Body of pancreas (tissue), 4 donors: ENCODE measurements at regions not wholly inside any gene's neighbourhood (a gene's known extent, or its start where the extent isn't known, plus 50 kb on each side); places are given as distances from the start of the nearest gene placed in this dataset.
"Not testable (repeated sequence)": the region's sequence is repeated elsewhere in the genome, so short reads cannot be mapped to it uniquely, and the experiment has no call there.

ENCODE experiments used
- ATAC-seq: fragments of 150-250 bp; one replicate; pipeline ENCODE4 v1.9.1; 2016
- DNase-seq, 4 donors: peaks; one replicate each; pipeline ENCODE4 v3.0.0-alpha.2; 2019
- H3K27ac ChIP-seq, 4 donors: fragments of 200-600 bp; sonication (generic); 1 replicate in 3 of 4; 2 replicates in 1 of 4; pipeline versions ENCODE4 v1.5.1 to v1.6.1; 2016 to 2019; ENCODE audit warnings: mild to moderate bottlenecking in 1 of 4, mixed read lengths in 1 of 4, moderate library complexity in 1 of 4
- H3K27me3 ChIP-seq, 2 donors: fragments of 200-600 bp; sonication (generic); one replicate each; pipeline ENCODE4 v1.6.0; 2016; ENCODE audit warnings: mild to moderate bottlenecking in 1 of 2
- H3K36me3 ChIP-seq, 2 donors: fragments of 200-600 bp; sonication (generic); replicated peaks in 1 of 2; 2 replicates each; pipeline ENCODE4 v1.5.1; 2016; ENCODE audit warnings: low read depth in 2 of 2; ENCODE audit not compliant: insufficient read depth in 1 of 2
- H3K4me1 ChIP-seq: fragments of 200-600 bp; sonication (generic); one replicate; pipeline ENCODE4 v1.6.0; 2016
- H3K4me3 ChIP-seq, 2 donors: fragments of 200-600 bp; sonication (generic); 1 replicate in 1 of 2; 2 replicates in 1 of 2; pipeline ENCODE4 v1.5.1; 2016 to 2019
- H3K9me3 ChIP-seq, 3 donors: fragments of 200-600 bp; sonication (generic); 1 replicate in 2 of 3; 2 replicates in 1 of 3; pipeline ENCODE4 v1.5.1; 2016
- POLR2A ChIP-seq, 3 donors: fragments of 450-650 bp; IDR thresholded peaks; one replicate each; pipeline ENCODE4 v1.6.1; 2016; ENCODE audit warnings: antibody characterized with exemption in 3 of 3, mild to moderate bottlenecking in 2 of 3
- WGBS, 2 donors: methylation state at CpG; one replicate each; pipeline ENCODE4 v1.1.5; 2017; 5-methylcytosine and 5-hydroxymethylcytosine counted together
- intact Hi-C: fragments of 100-400 bp; cut with DNase I; formaldehyde crosslinking; loops from one replicate; pipeline ENCODE4 v1.15.1; 2023
- TF ChIP-seq, protein P1 (sequence below), 7 experiments: fragments of 450-650 bp in 4 of 7; fragments of 200-600 bp in 3 of 7; sonication (generic) in 3 of 7; IDR thresholded peaks; one replicate each; pipeline ENCODE4 v1.5.1; 2016 to 2019; ENCODE audit warnings: antibody characterized with exemption in 7 of 7

DNA sequence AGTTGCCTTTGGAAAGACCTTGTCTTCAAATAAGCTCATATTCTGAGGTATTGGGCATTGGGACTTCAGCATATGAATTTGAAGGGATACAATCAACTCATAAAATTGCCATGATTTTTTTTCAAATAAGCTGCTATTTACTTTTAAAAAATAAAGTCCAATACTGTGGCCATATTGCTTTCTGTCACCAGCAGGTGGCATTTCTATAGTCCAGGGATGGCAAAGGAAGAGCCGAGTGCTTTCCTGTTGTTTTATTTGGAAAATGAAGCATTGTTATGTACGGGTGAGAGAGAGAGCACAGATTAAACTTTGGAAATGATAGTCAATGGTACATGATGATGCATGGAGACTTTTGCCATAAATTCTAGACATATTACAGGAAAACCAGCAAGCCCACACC is 104.1 kb upstream of the DPP6 start:
- ATAC-seq = no peak
- no peaks in the 10 kb centered on the region for H3K9me3 ChIP-seq
- H3K4me1 ChIP-seq = no peaks in the 10 kb centered on the region
- DNase-seq = no peak
- H3K4me3 ChIP-seq = no peak overlapping the region
- H3K27me3 ChIP-seq = no peaks in the 10 kb centered on the region
- no peak for TF ChIP-seq POLR2A (IDR thresholded peaks at IDR 0.05)
- TF ChIP-seq, protein P1, sequence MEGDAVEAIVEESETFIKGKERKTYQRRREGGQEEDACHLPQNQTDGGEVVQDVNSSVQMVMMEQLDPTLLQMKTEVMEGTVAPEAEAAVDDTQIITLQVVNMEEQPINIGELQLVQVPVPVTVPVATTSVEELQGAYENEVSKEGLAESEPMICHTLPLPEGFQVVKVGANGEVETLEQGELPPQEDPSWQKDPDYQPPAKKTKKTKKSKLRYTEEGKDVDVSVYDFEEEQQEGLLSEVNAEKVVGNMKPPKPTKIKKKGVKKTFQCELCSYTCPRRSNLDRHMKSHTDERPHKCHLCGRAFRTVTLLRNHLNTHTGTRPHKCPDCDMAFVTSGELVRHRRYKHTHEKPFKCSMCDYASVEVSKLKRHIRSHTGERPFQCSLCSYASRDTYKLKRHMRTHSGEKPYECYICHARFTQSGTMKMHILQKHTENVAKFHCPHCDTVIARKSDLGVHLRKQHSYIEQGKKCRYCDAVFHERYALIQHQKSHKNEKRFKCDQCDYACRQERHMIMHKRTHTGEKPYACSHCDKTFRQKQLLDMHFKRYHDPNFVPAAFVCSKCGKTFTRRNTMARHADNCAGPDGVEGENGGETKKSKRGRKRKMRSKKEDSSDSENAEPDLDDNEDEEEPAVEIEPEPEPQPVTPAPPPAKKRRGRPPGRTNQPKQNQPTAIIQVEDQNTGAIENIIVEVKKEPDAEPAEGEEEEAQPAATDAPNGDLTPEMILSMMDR (IDR thresholded peaks at IDR 0.05) = no peak
- intact Hi-C loops = no loop called here
- WGBS, 2 donors = 31 to 35% methylated on average over 2 of the region's 2 CpGs
- H3K36me3 ChIP-seq = no peaks in the 10 kb centered on the region
- H3K27ac ChIP-seq = no peak overlapping the region

DNA sequence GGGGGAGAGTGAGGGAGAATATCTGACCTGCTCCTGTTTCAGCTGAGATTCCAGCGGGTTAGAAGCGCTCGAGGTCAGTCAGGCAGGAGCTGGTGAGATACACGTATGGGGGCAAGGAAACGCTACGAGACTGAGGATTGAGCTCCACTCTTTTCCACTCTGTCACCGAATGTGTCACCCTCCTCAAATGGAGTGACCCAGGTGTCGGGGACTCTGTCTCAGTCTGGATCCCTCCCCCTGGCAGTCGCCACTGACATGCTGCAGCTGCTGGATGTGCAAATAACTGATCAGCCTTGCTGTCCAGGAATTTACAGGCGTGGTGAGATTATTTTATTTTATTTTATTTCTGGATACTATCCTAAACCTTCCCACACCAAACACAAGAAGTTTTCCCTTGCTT is 100.9 kb upstream of the DPP6 start:
- intact Hi-C loops = no loop called here
- WGBS, 2 donors = 26 to 33% methylated on average over 10 of the region's 10 CpGs
- no peaks in the 10 kb centered on the region for H3K36me3 ChIP-seq
- no peak for TF ChIP-seq POLR2A (IDR thresholded peaks at IDR 0.05)
- TF ChIP-seq, protein P1 (IDR thresholded peaks at IDR 0.05) = no peak
- no peak overlapping the region for H3K4me3 ChIP-seq
- no peak for ATAC-seq
- no peaks in the 10 kb centered on the region for H3K27me3 ChIP-seq
- no peak overlapping the region for H3K27ac ChIP-seq
- no peaks in the 10 kb centered on the region for H3K9me3 ChIP-seq
- no peaks in the 10 kb centered on the region for H3K4me1 ChIP-seq
- DNase-seq = no peak

DNA sequence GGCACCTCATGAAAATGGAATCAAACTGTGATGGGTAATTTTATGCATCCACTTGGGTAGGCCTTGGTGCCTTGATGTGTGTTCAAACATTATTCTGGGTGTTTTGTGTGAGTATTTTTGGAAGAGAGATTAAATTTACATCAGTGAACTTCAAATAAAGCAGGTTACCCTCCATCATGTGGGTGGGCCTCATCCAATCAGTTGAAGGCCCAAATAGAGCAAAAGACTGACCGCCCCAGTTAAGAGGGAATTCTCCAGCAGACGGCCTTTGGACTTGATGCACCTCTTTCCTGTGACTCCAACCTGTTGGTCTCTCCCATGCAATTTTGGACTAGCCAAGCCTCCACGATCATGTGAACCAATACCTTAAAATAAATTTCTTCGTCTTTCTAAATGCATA is 97.7 kb upstream of the DPP6 start:
- TF ChIP-seq, protein P1 (IDR thresholded peaks at IDR 0.05) = no peak
- no peak for TF ChIP-seq POLR2A (IDR thresholded peaks at IDR 0.05)
- intact Hi-C loops = no loop called here
- 80 to 87% methylated on average over 4 of the region's 4 CpGs for WGBS, 2 donors

DNA sequence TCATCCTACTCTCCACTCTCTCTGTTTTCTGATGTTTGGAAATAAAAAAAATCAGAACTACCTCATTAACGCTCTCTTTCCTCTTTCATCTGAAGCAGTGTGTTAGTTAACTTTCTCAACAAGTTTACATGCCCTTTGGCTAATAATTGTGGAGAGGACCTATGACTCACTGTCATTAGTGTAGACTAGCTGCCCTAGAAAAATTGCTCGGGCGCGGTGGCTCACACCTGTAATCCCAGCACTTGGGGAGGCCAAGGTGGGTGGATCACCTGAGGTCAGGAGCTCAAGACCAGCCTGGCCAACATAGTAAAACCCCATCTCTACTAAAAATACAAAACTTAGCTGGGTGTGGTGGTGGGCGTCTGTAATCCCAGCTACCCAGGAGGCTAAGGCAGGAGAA is 94.5 kb upstream of the DPP6 start:
- WGBS, 2 donors = 79 to 88% methylated on average over 5 of the region's 5 CpGs
- H3K4me3 ChIP-seq, H3K36me3 ChIP-seq, intact Hi-C loops, H3K27me3 ChIP-seq, H3K4me1 ChIP-seq, ATAC-seq, H3K9me3 ChIP-seq, H3K27ac ChIP-seq, DNase-seq: not testable (repeated sequence)

More for the DNA sequence above, 97.7 kb upstream of the DPP6 start:
- no peak overlapping the region for H3K4me3 ChIP-seq
- ATAC-seq = no peak
- H3K27ac ChIP-seq = no peak overlapping the region
- H3K9me3 ChIP-seq = no peaks in the 10 kb centered on the region
- H3K36me3 ChIP-seq = no peaks in the 10 kb centered on the region
- H3K27me3 ChIP-seq = no peaks in the 10 kb centered on the region
- DNase-seq = no peak
- no peaks in the 10 kb centered on the region for H3K4me1 ChIP-seq

DNA sequence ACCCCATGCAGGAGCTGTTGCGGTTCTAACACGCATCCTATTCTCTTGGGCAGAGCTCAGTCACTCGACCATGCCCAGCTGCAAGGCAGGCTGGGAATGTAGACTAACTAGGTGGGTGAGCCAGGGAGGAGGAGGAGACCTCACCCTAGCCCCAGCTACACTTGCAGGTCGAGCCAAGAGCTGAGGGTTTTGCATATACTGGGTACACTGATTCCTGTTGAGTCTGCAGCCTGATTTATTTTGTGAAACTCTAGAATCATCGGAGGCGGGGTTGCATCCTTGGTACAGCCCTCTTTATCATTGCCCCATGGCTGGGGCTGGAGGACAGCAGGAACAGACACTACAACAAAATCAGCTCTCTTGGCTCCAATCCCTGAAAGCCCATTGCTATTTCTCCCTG is 93.8 kb upstream of the DPP6 start:
- intact Hi-C loops, ATAC-seq: not testable (repeated sequence)
- WGBS, 2 donors = 56 to 100% methylated on average over 2 to 6 of the region's 6 CpGs

DNA sequence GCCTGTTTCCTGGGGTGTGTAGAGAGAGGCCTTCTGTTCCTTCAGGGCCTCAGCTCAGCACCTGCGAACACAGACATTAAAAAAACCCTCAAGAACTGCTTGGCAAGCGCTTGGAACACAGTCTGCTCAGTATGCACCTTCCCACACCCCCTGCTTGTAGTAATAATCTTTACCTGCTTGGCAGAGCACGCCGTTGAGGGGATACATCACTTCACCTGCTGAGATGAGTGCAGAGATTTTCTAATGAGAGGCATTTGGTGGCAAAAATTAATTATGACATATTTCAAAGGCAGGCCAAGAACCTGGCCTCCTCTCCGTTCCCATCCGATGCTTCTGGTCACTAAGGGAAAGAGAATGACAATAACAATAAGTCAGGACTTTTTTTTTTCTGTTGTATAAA is 93.4 kb upstream of the DPP6 start:
- 61 to 74% methylated on average over 4 to 6 of the region's 6 CpGs for WGBS, 2 donors
- H3K4me1 ChIP-seq, H3K9me3 ChIP-seq, H3K27ac ChIP-seq, ATAC-seq, intact Hi-C loops, H3K4me3 ChIP-seq, H3K36me3 ChIP-seq, H3K27me3 ChIP-seq, DNase-seq: not testable (repeated sequence)

More for the DNA sequence above, 93.8 kb upstream of the DPP6 start:
- not testable (repeated sequence) for H3K9me3 ChIP-seq, H3K4me3 ChIP-seq, H3K36me3 ChIP-seq, H3K27ac ChIP-seq, H3K4me1 ChIP-seq, DNase-seq, H3K27me3 ChIP-seq

DNA sequence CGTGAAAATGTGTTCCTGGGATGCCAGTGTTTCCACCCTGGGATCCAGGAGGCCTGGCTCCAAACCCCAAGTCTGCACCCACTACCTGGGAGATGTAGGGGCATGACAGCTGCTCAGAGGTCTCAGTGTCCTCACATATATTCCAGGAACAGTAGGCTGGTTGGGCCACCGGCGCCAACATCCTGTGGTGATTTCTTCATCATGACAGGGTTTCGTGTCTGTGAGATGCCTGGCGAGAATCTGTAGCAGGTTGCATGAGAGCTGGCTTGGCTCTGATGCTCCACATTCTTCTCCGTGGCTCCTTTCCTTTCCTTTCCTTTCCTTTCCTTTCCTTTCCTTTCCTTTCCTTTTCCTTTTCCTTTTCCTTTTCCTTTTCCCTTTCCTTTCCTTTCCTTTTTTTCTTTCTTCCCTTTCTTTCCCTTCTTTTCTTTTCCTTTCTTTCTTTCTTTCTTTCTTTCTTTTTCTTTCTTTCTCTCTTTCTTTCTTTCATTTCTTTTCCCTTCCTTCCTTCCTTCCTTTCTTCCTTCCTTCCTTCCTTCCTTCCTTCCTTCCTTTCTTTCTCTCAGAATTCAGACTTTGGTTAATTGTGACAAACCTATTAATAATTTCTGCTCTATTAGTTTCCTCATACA is 87.6 kb upstream of the DPP6 start:
- H3K4me3 ChIP-seq, ATAC-seq, H3K9me3 ChIP-seq, H3K27ac ChIP-seq, H3K4me1 ChIP-seq, DNase-seq, H3K36me3 ChIP-seq, H3K27me3 ChIP-seq, intact Hi-C loops: not testable (repeated sequence)
- WGBS, 2 donors = 71 to 78% methylated on average over 5 to 6 of the region's 6 CpGs

DNA sequence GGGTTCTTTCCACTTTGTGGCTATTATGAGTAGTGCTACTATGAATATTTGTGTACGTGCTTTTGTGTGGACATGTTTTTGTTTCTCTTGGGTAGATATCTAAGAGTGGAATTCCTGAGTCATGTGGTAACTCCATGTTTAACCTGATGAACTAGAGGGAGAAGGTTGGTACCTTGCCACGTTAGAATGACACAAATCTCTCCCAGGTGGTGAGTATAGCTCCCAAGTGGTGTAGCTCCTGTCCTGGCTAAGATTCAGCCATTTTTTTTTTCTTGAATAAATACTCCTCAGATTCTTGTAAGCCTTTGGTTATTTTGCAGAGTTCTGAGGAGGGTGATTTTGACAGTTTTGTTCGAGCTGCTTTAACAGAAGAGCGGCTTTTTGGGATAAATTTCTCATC is 83.2 kb upstream of the DPP6 start:
- H3K27ac ChIP-seq, DNase-seq, H3K27me3 ChIP-seq, ATAC-seq, H3K9me3 ChIP-seq, H3K4me3 ChIP-seq, H3K36me3 ChIP-seq, intact Hi-C loops, H3K4me1 ChIP-seq: not testable (repeated sequence)
- 61 to 79% methylated on average over 2 to 4 of the region's 4 CpGs for WGBS, 2 donors

DNA sequence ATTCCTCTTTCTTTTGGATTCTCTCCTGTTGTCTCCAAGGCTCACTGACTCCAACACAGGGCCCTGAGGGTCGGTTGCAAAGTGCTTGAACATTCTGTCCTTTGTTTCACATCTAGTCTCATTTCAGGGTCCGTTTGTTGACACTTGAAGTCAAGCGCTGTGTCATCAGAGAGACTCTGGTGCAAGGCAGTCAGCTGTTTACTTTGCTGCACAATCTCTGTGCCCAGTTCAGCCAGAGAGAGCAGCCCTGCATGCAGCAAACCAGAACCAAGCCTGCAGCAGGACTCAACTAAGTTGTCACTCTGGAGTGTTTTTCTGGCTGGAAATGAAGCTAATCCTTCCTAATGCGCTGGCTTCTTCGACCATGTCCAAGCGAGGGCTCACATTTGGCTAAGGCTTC is 77.6 kb upstream of the DPP6 start:
- not testable (repeated sequence) for H3K4me3 ChIP-seq

More for the DNA sequence above, 77.6 kb upstream of the DPP6 start:
- DNase-seq = peak in 2 of 4 donors; percentile 5 to 9
- H3K27ac ChIP-seq, ATAC-seq, H3K36me3 ChIP-seq, H3K9me3 ChIP-seq, H3K27me3 ChIP-seq, H3K4me1 ChIP-seq, intact Hi-C loops: not testable (repeated sequence)
- 29 to 38% methylated on average over 6 of the region's 6 CpGs for WGBS, 2 donors
